ENCODE measurements at regions not wholly inside any gene's neighbourhood (a gene's known extent, or its start where the extent isn't known, plus 50 kb on each side); places are given as distances from the start of the nearest gene placed in this dataset.
"Not testable (repeated sequence)": the region's sequence is repeated elsewhere in the genome, so short reads cannot be mapped to it uniquely, and the experiment has no call there.

DNA sequence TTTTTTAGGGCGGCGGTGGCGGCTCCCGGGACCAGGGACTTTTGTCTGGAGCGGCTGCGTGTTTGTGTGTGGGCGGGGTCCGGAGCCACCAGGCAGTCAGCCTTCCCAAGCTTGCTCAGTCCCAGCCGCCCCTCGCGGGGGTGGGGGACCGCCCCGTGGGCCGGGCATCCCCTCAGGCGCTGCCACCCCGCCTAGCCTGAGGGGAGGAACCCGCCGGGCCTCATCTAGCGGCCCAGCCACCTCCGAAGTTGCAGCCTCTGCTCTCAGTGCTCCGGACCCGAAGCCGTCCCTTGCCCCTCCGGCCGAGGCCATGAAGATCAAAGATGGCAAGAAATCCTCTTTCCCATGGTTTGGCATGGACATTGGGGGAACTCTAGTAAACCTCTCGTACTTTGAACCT, 235.2 kb downstream of the OR4C45 start:
- Histone ChIP-seq H3K9me3 (no peaks in the 10 kb centered on the region), H3K27me3 (no peaks in the 10 kb centered on the region), H3K36me3 (replicated peaks in 1 of 2; ENCODE audit: insufficient read depth in 1 of 2, low read depth in 2 of 2) (no peaks in the 10 kb centered on the region), H3K4me1 (no peaks in the 10 kb centered on the region), H3K27ac (no peak overlapping the region), H3K4me3 (no peak overlapping the region)
- intact Hi-C loops (cut with DNase I) = no loop called here
- WGBS, 2 donors = 66 to 78% methylated on average over 20 to 26 of the region's 26 CpGs
- no peak for DNase-seq
- ATAC-seq = no peak
- TF ChIP-seq POLR2A (IDR thresholded peaks at IDR 0.05) = no peak
- TF ChIP-seq CTCF (IDR thresholded peaks at IDR 0.05) = no peak

GRCh38 chr11:50275133-50275532, 242.5 kb downstream of the OR4C45 start:
- TF ChIP-seq CTCF (IDR thresholded peaks at IDR 0.05) = no peak
- no peak for TF ChIP-seq POLR2A (IDR thresholded peaks at IDR 0.05)
- WGBS, 2 donors = 43 to 54% methylated on average over 7 of the region's 7 CpGs
- intact Hi-C loops (cut with DNase I) = no loop called here
- DNase-seq (no peak), ATAC-seq (no peak)
- Histone ChIP-seq H3K27me3 (no peaks in the 10 kb centered on the region), H3K4me1 (no peaks in the 10 kb centered on the region), H3K9me3 (no peaks in the 10 kb centered on the region), H3K27ac (no peak overlapping the region), H3K36me3 (replicated peaks in 1 of 2; ENCODE audit: insufficient read depth in 1 of 2, low read depth in 2 of 2) (no peaks in the 10 kb centered on the region), H3K4me3 (no peak overlapping the region)

GRCh38 chr11:50278756-50279155, 246.1 kb downstream of the OR4C45 start:
- H3K4me3 ChIP-seq = no peak overlapping the region
- H3K4me1 ChIP-seq = no peaks in the 10 kb centered on the region
- intact Hi-C loops (cut with DNase I) = no loop called here
- no peak overlapping the region for H3K27ac ChIP-seq
- no peaks in the 10 kb centered on the region for H3K36me3 ChIP-seq (replicated peaks in 1 of 2; ENCODE audit: insufficient read depth in 1 of 2, low read depth in 2 of 2)
- H3K9me3 ChIP-seq = no peaks in the 10 kb centered on the region
- 71 to 76% methylated on average over 23 to 24 of the region's 24 CpGs for WGBS, 2 donors
- ATAC-seq (no peak), DNase-seq (no peak)
- H3K27me3 ChIP-seq = no peaks in the 10 kb centered on the region
- TF ChIP-seq CTCF (IDR thresholded peaks at IDR 0.05) = no peak
- TF ChIP-seq POLR2A (IDR thresholded peaks at IDR 0.05) = no peak

DNA sequence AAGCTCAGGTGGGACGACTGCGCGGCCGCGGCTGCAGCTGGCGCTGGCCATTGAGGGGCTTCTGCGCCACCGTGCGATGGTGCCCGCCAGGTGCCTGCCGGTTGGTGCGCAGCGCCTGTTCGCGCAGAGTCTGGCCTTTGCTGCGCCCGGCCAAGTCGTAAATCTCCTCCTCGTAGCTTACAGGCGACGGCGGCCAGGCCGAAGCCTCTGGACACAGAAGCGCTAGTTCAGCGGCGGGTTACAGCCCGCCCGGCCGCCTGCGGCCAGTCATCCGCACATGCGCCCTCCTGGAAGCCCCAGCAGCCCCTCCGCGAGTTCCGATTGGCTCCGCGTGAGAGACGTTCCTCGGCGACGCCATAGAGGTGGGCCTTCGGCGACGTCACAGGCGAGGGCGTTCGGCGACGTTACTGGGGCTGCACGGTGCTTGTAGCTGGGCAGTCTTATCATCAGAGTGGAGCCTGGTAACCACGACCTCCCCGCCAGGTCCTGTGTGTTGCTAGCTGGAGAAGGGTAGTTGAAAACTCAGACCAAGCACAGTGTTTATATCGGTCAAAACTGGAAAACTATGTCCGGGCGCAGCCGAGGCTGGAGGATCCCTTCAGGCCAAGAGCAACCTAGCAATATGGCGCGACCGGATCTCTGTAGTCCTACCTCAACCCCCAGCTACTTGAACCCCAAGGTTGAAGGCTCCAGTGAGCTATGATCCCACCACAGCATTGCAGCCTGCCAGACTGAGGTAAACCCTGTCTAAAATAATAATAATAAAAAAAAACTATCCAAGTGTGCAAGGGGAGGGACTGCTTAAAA, 265.7 kb downstream of the OR4C45 start:
- Histone ChIP-seq H3K4me1 (no peaks in the 10 kb centered on the region), H3K9me3 (no peaks in the 10 kb centered on the region), H3K4me3 (no peak overlapping the region), H3K27ac (no peak overlapping the region), H3K27me3 (no peaks in the 10 kb centered on the region), H3K36me3 (replicated peaks in 1 of 2; ENCODE audit: insufficient read depth in 1 of 2, low read depth in 2 of 2) (no peaks in the 10 kb centered on the region)
- no peak for TF ChIP-seq POLR2A (IDR thresholded peaks at IDR 0.05)
- TF ChIP-seq CTCF (IDR thresholded peaks at IDR 0.05) = no peak
- ATAC-seq (no peak), DNase-seq (no peak)
- 51 to 75% methylated on average over 7 to 59 of the region's 59 CpGs for WGBS, 2 donors
- intact Hi-C loops (cut with DNase I) = no loop called here

GRCh38 chr11:50330723-50331122, 298.0 kb downstream of the OR4C45 start:
- H3K36me3 ChIP-seq (replicated peaks in 1 of 2; ENCODE audit: insufficient read depth in 1 of 2, low read depth in 2 of 2); H3K4me1 ChIP-seq; H3K27me3 ChIP-seq; H3K4me3 ChIP-seq; H3K27ac ChIP-seq; ATAC-seq; intact Hi-C loops (cut with DNase I); DNase-seq; H3K9me3 ChIP-seq: not testable (repeated sequence)
- 38 to 39% methylated on average over 2 of the region's 2 CpGs for WGBS, 2 donors

Data from body of pancreas (tissue), 4 donors.